ENCODE measurements at regions not wholly inside any gene's neighbourhood (a gene's known extent, or its start where the extent isn't known, plus 50 kb on each side); places are given as distances from the start of the nearest gene placed in this dataset.
"Not testable (repeated sequence)": the region's sequence is repeated elsewhere in the genome, so short reads cannot be mapped to it uniquely, and the experiment has no call there.

- DNase-seq (ENCODE audit: low spot score), result no peak
These were observed 58.0 kb upstream of the FBXO11 start for GRCh38 chr2:47964277-47964676.

- DNase-seq (ENCODE audit: low spot score), result no peak
These were observed 58.6 kb upstream of the FBXO11 start for GRCh38 chr2:47964722-47965434.

- not testable (repeated sequence) for DNase-seq (ENCODE audit: low spot score)
These were observed 70.4 kb upstream of the FBXO11 start for GRCh38 chr2:47976728-47977127.

GRCh38 chr2:47984041-47984440, 77.7 kb upstream of the FBXO11 start:
- no peak for DNase-seq (ENCODE audit: low spot score)

GRCh38 chr2:47990503-47990902, 84.2 kb upstream of the FBXO11 start:
- DNase-seq (ENCODE audit: low spot score), result no peak

- DNase-seq (ENCODE audit: low spot score), result no peak
These were observed 86.4 kb upstream of the FBXO11 start for GRCh38 chr2:47992671-47993070.

- DNase-seq (ENCODE audit: low spot score), result no peak
These were observed 90.5 kb upstream of the FBXO11 start for GRCh38 chr2:47996808-47997207.

GRCh38 chr2:47999512-47999911, 93.2 kb upstream of the FBXO11 start:
- DNase-seq (ENCODE audit: low spot score), result no peak

GRCh38 chr2:48001498-48001897, 95.2 kb upstream of the FBXO11 start:
- DNase-seq (ENCODE audit: low spot score), result no peak

- DNase-seq (ENCODE audit: low spot score), result no peak
These were observed 99.8 kb upstream of the FBXO11 start for GRCh38 chr2:48006094-48006493.

- no peak for DNase-seq (ENCODE audit: low spot score)
These were observed 101.5 kb upstream of the FBXO11 start for GRCh38 chr2:48007699-48008268.

GRCh38 chr2:48009256-48009655, 103.0 kb upstream of the FBXO11 start:
- DNase-seq (ENCODE audit: low spot score), result no peak

- DNase-seq (ENCODE audit: low spot score), result no peak
These were observed 109.1 kb upstream of the FBXO11 start for GRCh38 chr2:48015421-48015820.

GRCh38 chr2:48016225-48017019, 110.1 kb upstream of the FBXO11 start:
- no peak for DNase-seq (ENCODE audit: low spot score)

- DNase-seq (ENCODE audit: low spot score), result no peak
These were observed 110.8 kb upstream of the FBXO11 start for GRCh38 chr2:48017136-48017535.

- DNase-seq (ENCODE audit: low spot score), result no peak
These were observed 112.2 kb upstream of the FBXO11 start for GRCh38 chr2:48018480-48018879.

GRCh38 chr2:48026865-48027264, 120.6 kb upstream of the FBXO11 start:
- DNase-seq (ENCODE audit: low spot score), result no peak

- no peak for DNase-seq (ENCODE audit: low spot score)
These were observed 126.5 kb upstream of the FBXO11 start for GRCh38 chr2:48032765-48033164.

- no peak for DNase-seq (ENCODE audit: low spot score)
These were observed 128.0 kb upstream of the FBXO11 start for GRCh38 chr2:48034295-48034694.

- no peak for DNase-seq (ENCODE audit: low spot score)
These were observed 130.0 kb upstream of the FBXO11 start for GRCh38 chr2:48036312-48036711.

- DNase-seq (ENCODE audit: low spot score), result no peak
These were observed 133.1 kb upstream of the FBXO11 start for GRCh38 chr2:48039209-48039990.

GRCh38 chr2:48043131-48043700, 136.9 kb upstream of the FBXO11 start:
- DNase-seq (ENCODE audit: low spot score), result no peak

Measured in hematopoietic multipotent progenitor cell treated with erythropoietin and hydrocortisone succinate and interleukin-3 and kit ligand, for 15 days (in vitro differentiated cells).